Trophoblast cell (in vitro differentiated cells and primary cell): ENCODE measurements at regions not wholly inside any gene's neighbourhood (a gene's known extent, or its start where the extent isn't known, plus 50 kb on each side); places are given as distances from the start of the nearest gene placed in this dataset.

Experiments
- DNase-seq, 2 donors: peaks; one replicate each; pipeline ENCODE4 v3.0.0-alpha.2; 2016
- H2AFZ ChIP-seq: 2 replicates; pipeline ENCODE4 v1.6.1; 2013; ENCODE audit warnings: low read length, moderate library complexity, mild to moderate bottlenecking; ENCODE audit not compliant: insufficient read depth, poor library complexity
- H2AK5ac ChIP-seq: 2 replicates; pipeline ENCODE4 v1.6.1; 2013; ENCODE audit warnings: mild to moderate bottlenecking, low read length
- H2BK120ac ChIP-seq: 2 replicates; pipeline ENCODE4 v1.6.1; 2013; ENCODE audit warnings: low read length, mild to moderate bottlenecking, moderate library complexity; ENCODE audit not compliant: insufficient read depth, poor library complexity
- H2BK12ac ChIP-seq: 2 replicates; pipeline ENCODE4 v1.6.1; 2013; ENCODE audit warnings: mild to moderate bottlenecking, low read length, moderate library complexity
- H2BK5ac ChIP-seq: 2 replicates; pipeline ENCODE4 v1.6.1; 2013; ENCODE audit warnings: low read length, low read depth, moderate library complexity, mild to moderate bottlenecking; ENCODE audit not compliant: poor library complexity
- H3K14ac ChIP-seq: 2 replicates; pipeline ENCODE4 v1.6.1; 2013; ENCODE audit warnings: mild to moderate bottlenecking, low read length
- H3K18ac ChIP-seq: 2 replicates; pipeline ENCODE4 v1.6.1; 2013; ENCODE audit warnings: mild to moderate bottlenecking, low read length
- H3K23ac ChIP-seq: 2 replicates; pipeline ENCODE4 v1.6.1; 2013; ENCODE audit warnings: low read length
- H3K27ac ChIP-seq: 2 replicates; pipeline ENCODE4 v1.5.1; 2013; ENCODE audit warnings: low read depth, mild to moderate bottlenecking, inconsistent platforms, low read length, moderate library complexity
- H3K27me3 ChIP-seq: 2 replicates; pipeline ENCODE4 v1.6.1; 2013; ENCODE audit warnings: inconsistent platforms, mild to moderate bottlenecking, low read length, moderate library complexity; ENCODE audit not compliant: insufficient read depth
- H3K36me3 ChIP-seq, 2 experiments: 1 replicate in 1 of 2; 2 replicates in 1 of 2; pipeline ENCODE4 v1.6.1; 2013; ENCODE audit warnings: low read length in 2 of 2, mild to moderate bottlenecking in 2 of 2, moderate library complexity in 1 of 2; ENCODE audit not compliant: insufficient read depth in 2 of 2, control insufficient read depth in 1 of 2
- H3K4ac ChIP-seq: 2 replicates; pipeline ENCODE4 v1.6.1; 2013; ENCODE audit warnings: low read depth, mild to moderate bottlenecking, low read length, moderate library complexity
- H3K4me1 ChIP-seq, 2 experiments: 1 replicate in 1 of 2; 2 replicates in 1 of 2; pipeline ENCODE4 v1.6.1; 2013; ENCODE audit warnings: low read length in 2 of 2, mild to moderate bottlenecking in 2 of 2, moderate library complexity in 1 of 2; ENCODE audit not compliant: insufficient read depth in 2 of 2, control insufficient read depth in 1 of 2
- H3K4me2 ChIP-seq: 2 replicates; pipeline ENCODE4 v1.6.1; 2013; ENCODE audit warnings: inconsistent platforms, mild to moderate bottlenecking, low read length, moderate library complexity
- H3K4me3 ChIP-seq: 2 replicates; pipeline ENCODE4 v1.5.1; 2013; ENCODE audit warnings: mild to moderate bottlenecking, low read depth, low read length, inconsistent platforms
- H3K79me1 ChIP-seq: one replicate; pipeline ENCODE4 v1.6.1; 2013; ENCODE audit warnings: low read length
- H3K79me2 ChIP-seq: 2 replicates; pipeline ENCODE4 v1.6.1; 2013; ENCODE audit warnings: low read length, mild to moderate bottlenecking; ENCODE audit not compliant: control insufficient read depth, insufficient read depth, poor library complexity
- H3K9ac ChIP-seq: 2 replicates; pipeline ENCODE4 v1.6.1; 2013; ENCODE audit warnings: mild to moderate bottlenecking, low read length
- H3K9me3 ChIP-seq: 2 replicates; pipeline ENCODE4 v1.6.1; 2013; ENCODE audit warnings: low read depth, mild to moderate bottlenecking, control low read depth, inconsistent platforms, low read length; ENCODE audit not compliant: insufficient read depth
- H4K12ac ChIP-seq: 2 replicates; pipeline ENCODE4 v1.6.1; 2013; ENCODE audit warnings: low read depth, mild to moderate bottlenecking, low read length, moderate library complexity
- H4K8ac ChIP-seq: 2 replicates; pipeline ENCODE4 v1.6.1; 2013; ENCODE audit warnings: low read depth, mild to moderate bottlenecking, low read length, moderate library complexity
- H4K91ac ChIP-seq: one replicate; pipeline ENCODE4 v1.6.1; 2013; ENCODE audit warnings: low read depth, mild to moderate bottlenecking, low read length, moderate library complexity
- WGBS: extraction: QIAGEN DNeasy Blood & Tissue Kit; methylation state at CpG from one replicate; pipeline ENCODE4 v1.1.7; 2013; ENCODE audit warnings: missing lambda C conversion rate; ENCODE audit not compliant: insufficient read length, insufficient coverage; ENCODE audit errors: extremely low coverage; 5-methylcytosine and 5-hydroxymethylcytosine counted together

DNA sequence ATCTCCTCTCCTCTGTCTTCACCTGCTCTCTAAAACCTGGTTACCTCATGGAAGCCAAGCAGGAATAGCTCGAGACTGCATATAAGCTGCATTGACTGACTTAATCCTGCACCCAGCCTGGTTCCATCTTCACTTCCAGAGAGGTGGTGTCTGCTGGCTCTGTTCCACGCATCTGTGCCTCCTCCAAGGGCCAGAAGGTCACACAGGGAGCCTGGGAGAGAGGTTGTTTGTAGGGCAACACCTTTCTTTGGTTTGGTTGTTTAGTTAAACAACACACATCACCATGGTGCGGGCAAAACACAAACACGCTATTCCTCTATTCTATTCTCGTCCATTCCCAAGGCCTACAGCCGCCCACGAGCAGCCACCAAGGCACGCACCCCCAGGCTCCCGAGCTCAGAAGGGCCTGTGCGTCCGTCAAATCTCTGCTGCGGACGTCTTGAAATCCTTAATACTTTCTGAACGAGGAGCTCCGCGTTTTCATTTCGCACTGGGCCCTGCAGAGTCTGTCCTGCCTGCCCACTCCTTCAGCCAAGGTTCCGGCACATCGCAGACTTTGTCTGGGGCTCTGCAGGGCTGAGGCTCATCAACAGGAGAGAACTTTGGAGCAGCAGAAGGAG lies 116.2 kb downstream of the RIPK4 start:
- Histone ChIP-seq H3K36me3 (no peaks in the 10 kb centered on the region), H2BK5ac (no peak overlapping the region), H3K4ac (no peak overlapping the region), H3K4me3 (no peak overlapping the region), H3K79me1 (no peaks in the 10 kb centered on the region), H3K23ac (no peak overlapping the region), H3K4me1 (no peaks in the 10 kb centered on the region), H2BK12ac (no peak overlapping the region), H2BK120ac (no peak overlapping the region), H3K27ac (no peak overlapping the region), H3K79me2 (no peaks in the 10 kb centered on the region), H4K12ac (no peak overlapping the region), H2AFZ (no peak overlapping the region), H3K9me3 (peaks cover 1% of the 10 kb centered on the region), H3K14ac (no peak overlapping the region), H4K91ac (no peak overlapping the region), H3K27me3 (no peaks in the 10 kb centered on the region), H4K8ac (no peak overlapping the region), H3K9ac (no peak overlapping the region), H2AK5ac (no peak overlapping the region), H3K18ac (no peak overlapping the region), H3K4me2 (no peak overlapping the region)
- no CpG with 5 or more reads among the region's 19 CpGs for WGBS
- no peak for DNase-seq

DNA sequence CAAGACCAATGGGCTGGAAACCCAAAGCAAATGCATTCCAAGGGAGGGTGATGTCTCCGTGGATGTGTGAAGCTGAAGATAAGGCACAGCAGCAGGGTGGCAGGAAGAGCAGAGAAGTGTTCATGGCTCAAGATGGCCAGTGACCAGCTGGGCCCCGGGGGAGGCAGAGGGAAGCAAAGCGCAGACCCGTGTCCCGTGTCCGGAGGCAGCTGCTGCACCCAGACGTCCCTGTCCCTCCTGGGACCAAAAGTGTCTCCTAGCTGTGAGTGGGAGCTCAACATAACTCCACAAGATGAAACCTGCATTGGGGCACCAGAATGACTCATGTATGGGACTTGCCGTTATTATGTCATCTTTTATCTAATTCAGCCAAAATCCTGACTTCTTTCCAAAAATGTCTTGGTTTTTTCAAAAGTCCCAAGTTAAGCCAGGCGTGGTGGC lies 118.2 kb downstream of the RIPK4 start:
- no peak overlapping the region for H2BK5ac ChIP-seq
- no peak overlapping the region for H3K4ac ChIP-seq
- no peak overlapping the region for H3K23ac ChIP-seq
- no CpG with 5 or more reads among the region's 9 CpGs for WGBS
- H3K4me3 ChIP-seq, result no peak overlapping the region
- no peak overlapping the region for H2AFZ ChIP-seq
- H3K9me3 ChIP-seq, result no peaks in the 10 kb centered on the region
- H4K8ac ChIP-seq, result no peak overlapping the region
- no peak overlapping the region for H2BK12ac ChIP-seq
- H3K14ac ChIP-seq, result no peak overlapping the region
- H3K27me3 ChIP-seq, result no peaks in the 10 kb centered on the region
- H3K79me1 ChIP-seq, result no peaks in the 10 kb centered on the region
- no peak overlapping the region for H3K18ac ChIP-seq
- no peak overlapping the region for H3K27ac ChIP-seq
- H4K91ac ChIP-seq, result no peak overlapping the region
- H2BK120ac ChIP-seq, result no peak overlapping the region
- no peak overlapping the region for H2AK5ac ChIP-seq
- no peak for DNase-seq
- H4K12ac ChIP-seq, result no peak overlapping the region
- no peaks in the 10 kb centered on the region for H3K79me2 ChIP-seq
- no peak overlapping the region for H3K9ac ChIP-seq
- no peak overlapping the region for H3K4me2 ChIP-seq
- H3K36me3 ChIP-seq, result no peaks in the 10 kb centered on the region
- no peaks in the 10 kb centered on the region for H3K4me1 ChIP-seq

DNA sequence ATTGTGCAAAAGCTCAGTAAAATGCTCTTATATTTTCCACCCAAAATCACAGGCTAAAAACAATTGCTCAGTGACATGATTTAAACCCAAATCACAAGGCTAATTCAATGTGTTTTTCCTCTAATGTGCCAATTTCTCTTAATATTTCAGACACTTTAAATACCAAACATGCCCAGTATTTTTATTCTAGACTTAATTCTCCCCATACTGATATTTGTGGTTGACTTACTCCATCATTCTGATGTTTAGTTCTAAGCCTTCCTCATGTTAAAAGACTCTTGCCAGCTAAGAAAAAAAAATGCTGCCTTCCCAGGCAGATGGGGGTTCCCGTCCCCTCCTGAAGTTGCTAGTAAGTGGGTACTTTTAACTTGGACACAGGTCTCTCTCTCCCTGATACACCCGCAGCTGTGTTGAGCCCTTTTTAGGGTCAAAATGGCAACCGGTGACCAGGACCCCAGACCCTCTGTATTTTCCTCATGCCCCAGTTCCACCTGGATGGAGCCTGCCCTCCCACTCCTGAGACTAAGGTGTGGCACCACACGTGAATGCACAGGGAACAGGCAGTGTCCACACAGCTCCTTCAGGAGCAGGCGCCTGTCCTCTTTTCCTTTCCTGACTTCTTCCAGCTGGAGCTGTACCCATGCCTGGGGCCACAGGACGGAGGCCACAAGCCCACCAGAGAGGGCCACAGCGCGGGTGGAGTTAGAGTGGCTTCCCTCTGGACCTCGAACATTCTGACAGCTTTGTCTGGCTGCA lies 118.9 kb downstream of the RIPK4 start:
- Histone ChIP-seq H2BK5ac (no peak overlapping the region), H4K8ac (no peak overlapping the region), H3K79me2 (no peaks in the 10 kb centered on the region), H3K36me3 (no peaks in the 10 kb centered on the region), H2AFZ (no peak overlapping the region), H3K14ac (no peak overlapping the region), H3K18ac (no peak overlapping the region), H2BK12ac (no peak overlapping the region), H3K23ac (no peak overlapping the region), H3K4me2 (no peak overlapping the region), H3K9ac (no peak overlapping the region), H4K12ac (no peak overlapping the region), H4K91ac (no peak overlapping the region), H3K4ac (no peak overlapping the region), H2AK5ac (no peak overlapping the region), H3K79me1 (no peaks in the 10 kb centered on the region), H3K9me3 (no peaks in the 10 kb centered on the region), H3K4me1 (no peaks in the 10 kb centered on the region), H3K27me3 (no peaks in the 10 kb centered on the region), H3K4me3 (no peak overlapping the region), H2BK120ac (no peak overlapping the region), H3K27ac (no peak overlapping the region)
- no CpG with 5 or more reads among the region's 9 CpGs for WGBS
- DNase-seq, result no peak

DNA sequence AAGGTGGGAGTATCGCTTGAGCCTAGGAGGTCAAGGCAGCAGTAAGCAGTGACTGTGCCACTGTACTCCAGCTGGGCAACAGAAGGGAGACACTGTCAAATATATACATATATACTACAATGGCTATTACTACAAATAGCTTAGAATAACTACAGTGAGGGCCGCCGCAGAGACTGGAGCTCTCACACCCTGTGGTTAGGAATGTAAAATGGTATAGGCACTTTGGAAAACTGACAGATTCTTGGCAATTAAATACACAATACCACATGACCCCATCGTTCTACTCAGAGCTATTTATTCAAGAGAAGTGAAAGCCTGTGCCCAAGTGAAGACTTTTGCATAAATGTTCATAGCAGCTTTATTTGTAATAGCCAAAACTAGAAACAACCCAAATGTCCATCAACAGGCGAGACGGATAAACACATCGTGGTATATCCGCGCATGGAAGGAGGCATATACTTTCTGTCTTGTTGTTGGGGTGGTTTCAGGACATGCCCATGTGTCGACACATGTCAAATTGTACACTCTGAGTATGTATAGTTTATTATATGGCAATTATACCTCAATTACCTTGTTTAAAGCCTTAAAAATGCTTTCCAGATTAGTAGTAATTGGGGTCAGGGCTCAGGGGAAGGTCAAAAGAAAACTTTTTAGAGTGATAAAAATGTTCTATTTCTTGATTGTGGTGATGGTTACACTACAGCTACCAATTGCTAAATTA lies 123.4 kb downstream of the RIPK4 start:
- no peaks in the 10 kb centered on the region for H3K9me3 ChIP-seq
- no peak overlapping the region for H3K27ac ChIP-seq
- H3K4me3 ChIP-seq, result no peak overlapping the region
- H3K36me3 ChIP-seq, result no peaks in the 10 kb centered on the region
- H3K14ac ChIP-seq, result no peak overlapping the region
- H2AFZ ChIP-seq, result no peak overlapping the region
- no peak overlapping the region for H3K4me2 ChIP-seq
- DNase-seq, result no peak
- WGBS, result no CpG with 5 or more reads among the region's 10 CpGs
- H3K79me1 ChIP-seq, result no peaks in the 10 kb centered on the region
- H3K4ac ChIP-seq, result no peak overlapping the region
- no peak overlapping the region for H4K91ac ChIP-seq
- no peak overlapping the region for H3K9ac ChIP-seq
- H2AK5ac ChIP-seq, result no peak overlapping the region
- H2BK5ac ChIP-seq, result no peak overlapping the region
- peaks cover 0 to 4% of the 10 kb centered on the region in 2 experiments for H3K4me1 ChIP-seq
- H4K12ac ChIP-seq, result no peak overlapping the region
- H3K18ac ChIP-seq, result no peak overlapping the region
- H3K27me3 ChIP-seq, result no peaks in the 10 kb centered on the region
- no peak overlapping the region for H4K8ac ChIP-seq
- H3K79me2 ChIP-seq, result no peaks in the 10 kb centered on the region
- no peak overlapping the region for H3K23ac ChIP-seq
- H2BK12ac ChIP-seq, result no peak overlapping the region
- no peak overlapping the region for H2BK120ac ChIP-seq
